ENCODE measurements at regions not wholly inside any gene's neighbourhood (a gene's known extent, or its start where the extent isn't known, plus 50 kb on each side); places are given as distances from the start of the nearest gene placed in this dataset.

- no peaks in the 10 kb centered on the region for H3K27me3 Mint-ChIP-seq (ENCODE audit: insufficient read depth)
- H3K4me1 ChIP-seq (ENCODE audit: control insufficient read depth, insufficient read depth, low read length), result no peaks in the 10 kb centered on the region
- no peak overlapping the region for H3K9ac ChIP-seq (ENCODE audit: extremely low read depth, low read length, poor library complexity, severe bottlenecking)
- H3K36me3 ChIP-seq (ENCODE audit: control insufficient read depth, insufficient read depth, low read length), result no peaks in the 10 kb centered on the region
- no peak for DNase-seq
- H3K4me1 Mint-ChIP-seq, result peaks cover 3% of the 10 kb centered on the region
- H3K27ac Mint-ChIP-seq, result no peak overlapping the region
- WGBS, 2 experiments (ENCODE audit: insufficient coverage in 1 of 2, insufficient read length in 1 of 2), result 96% methylated on average over 3 of the region's 3 CpGs; no CpG with 5 or more reads in 1 of the 2 experiments
- H3K36me3 Mint-ChIP-seq (ENCODE audit: low read depth), result no peaks in the 10 kb centered on the region
- no peak for TF ChIP-seq CTCF (conservative IDR thresholded peaks at IDR 0.05)
- no peak overlapping the region for H3K4me3 ChIP-seq (ENCODE audit: low read length)
- H3K9me3 ChIP-seq (ENCODE audit: control insufficient read depth, low read length), result no peaks in the 10 kb centered on the region
- no peaks in the 10 kb centered on the region for H3K9me3 Mint-ChIP-seq
- no peak overlapping the region for H3K27ac ChIP-seq (ENCODE audit: low read depth, low read length)
- no peaks in the 10 kb centered on the region for H3K27me3 ChIP-seq (ENCODE audit: control insufficient read depth, insufficient read depth, low read length, poor library complexity, severe bottlenecking)
- H3K4me3 Mint-ChIP-seq, result no peak overlapping the region
These were observed 148.7 kb upstream of the RANBP3L start for GRCh38 chr5:36450229-36451014.

GRCh38 chr5:36452424-36453006 is 150.8 kb upstream of the RANBP3L start:
- no peak overlapping the region for H3K27ac Mint-ChIP-seq
- no peaks in the 10 kb centered on the region for H3K9me3 Mint-ChIP-seq
- no peaks in the 10 kb centered on the region for H3K27me3 Mint-ChIP-seq (ENCODE audit: insufficient read depth)
- Histone ChIP-seq H3K27me3 (ENCODE audit: control insufficient read depth, insufficient read depth, low read length, poor library complexity, severe bottlenecking) (no peaks in the 10 kb centered on the region), H3K4me3 (ENCODE audit: low read length) (no peak overlapping the region), H3K27ac (ENCODE audit: low read depth, low read length) (no peak overlapping the region), H3K36me3 (ENCODE audit: control insufficient read depth, insufficient read depth, low read length) (no peaks in the 10 kb centered on the region), H3K9me3 (ENCODE audit: control insufficient read depth, low read length) (no peaks in the 10 kb centered on the region), H3K9ac (ENCODE audit: extremely low read depth, low read length, poor library complexity, severe bottlenecking) (no peak overlapping the region), H3K4me1 (ENCODE audit: control insufficient read depth, insufficient read depth, low read length) (no peaks in the 10 kb centered on the region)
- no peak for TF ChIP-seq CTCF (conservative IDR thresholded peaks at IDR 0.05)
- WGBS, 2 experiments (ENCODE audit: insufficient coverage in 1 of 2, insufficient read length in 1 of 2), result 97 to 100% methylated on average over 1 to 4 of the region's 4 CpGs
- H3K4me1 Mint-ChIP-seq, result peaks cover 3% of the 10 kb centered on the region
- DNase-seq, result no peak
- no peaks in the 10 kb centered on the region for H3K36me3 Mint-ChIP-seq (ENCODE audit: low read depth)
- no peak overlapping the region for H3K4me3 Mint-ChIP-seq

GRCh38 chr5:36457511-36458270 is 148.7 kb upstream of the SLC1A3 start:
- DNase-seq, result no peak
- Histone ChIP-seq H3K4me3 (ENCODE audit: low read length) (no peak overlapping the region), H3K27ac (ENCODE audit: low read depth, low read length) (no peak overlapping the region), H3K27me3 (ENCODE audit: control insufficient read depth, insufficient read depth, low read length, poor library complexity, severe bottlenecking) (no peaks in the 10 kb centered on the region), H3K4me1 (ENCODE audit: control insufficient read depth, insufficient read depth, low read length) (no peaks in the 10 kb centered on the region), H3K9me3 (ENCODE audit: control insufficient read depth, low read length) (no peaks in the 10 kb centered on the region), H3K36me3 (ENCODE audit: control insufficient read depth, insufficient read depth, low read length) (no peaks in the 10 kb centered on the region), H3K9ac (ENCODE audit: extremely low read depth, low read length, poor library complexity, severe bottlenecking) (no peak overlapping the region)
- no peaks in the 10 kb centered on the region for H3K9me3 Mint-ChIP-seq
- no peaks in the 10 kb centered on the region for H3K36me3 Mint-ChIP-seq (ENCODE audit: low read depth)
- H3K27me3 Mint-ChIP-seq (ENCODE audit: insufficient read depth), result no peaks in the 10 kb centered on the region
- H3K27ac Mint-ChIP-seq, result no peak overlapping the region
- WGBS, 2 experiments (ENCODE audit: insufficient coverage in 1 of 2, insufficient read length in 1 of 2), result 91 to 95% methylated on average over 3 of the region's 3 CpGs
- no peak for TF ChIP-seq CTCF (conservative IDR thresholded peaks at IDR 0.05)
- H3K4me1 Mint-ChIP-seq, result no peaks in the 10 kb centered on the region
- no peak overlapping the region for H3K4me3 Mint-ChIP-seq
